K562 (cell line): ENCODE measurements at regions not wholly inside any gene's neighbourhood (a gene's known extent, or its start where the extent isn't known, plus 50 kb on each side); places are given as distances from the start of the nearest gene placed in this dataset.

ENCODE experiments used
- ATAC-seq: fragments of 200-7000 bp; cut with Tn5 transposase; 3 replicates; pipeline ENCODE4 v1.9.1; 2020; ENCODE audit warnings: moderate library complexity
- BruUV-seq: library from RNA; stranded (reverse); fragments of 400-500 nt; replicated peaks from 2 replicates; lab custom pipeline; 2021; lab: Mats Ljungman, UMichigan
- CTCF ChIA-PET: fragments of 300-600 bp; formaldehyde crosslinking; extraction: SDS; loops from one replicate; lab custom pipeline; 2021; ENCODE audit warnings: low intra/inter-chr PET ratio; lab: Yijun Ruan, JAX
- POLR2A ChIA-PET: fragments of 300-600, 350-650 bp; sonication (Branson Sonifier 250); formaldehyde crosslinking; extraction: SDS; loops from one replicate; lab custom pipeline; 2021; ENCODE audit warnings: antibody characterized with exemption, inconsistent platforms; lab: Yijun Ruan, JAX
- DNase-seq, 4 experiments: peaks; one replicate each; pipeline versions ENCODE4 v3.0.0 to v3.0.0-alpha.2; 2011 to 2018; ENCODE audit warnings: low spot score in 3 of 4, mixed read lengths in 3 of 4; ENCODE audit errors: extremely low read depth in 1 of 4
- FAIRE-seq: peaks from 2 replicates; lab custom pipeline; 2011; peaks lifted over from hg19 to GRCh38; lab: Jason Lieb, UNC
- H2AFZ ChIP-seq: 2 replicates; pipeline ENCODE4 v1.6.0; 2011; ENCODE audit warnings: low read depth, low read length, control low read depth, inconsistent platforms
- H3K27ac ChIP-seq: fragments of 200-600 bp; 3 replicates; pipeline ENCODE4 v1.8.0; 2011; ENCODE audit warnings: low read depth, mild to moderate bottlenecking, control low read depth, inconsistent platforms, low read length, moderate library complexity, mixed read lengths; ENCODE audit errors: extremely low read depth
- H3K27me3 ChIP-seq, 2 experiments: fragments of 300-600 bp in 1 of 2; 2 replicates in 1 of 2; 3 replicates in 1 of 2; pipeline versions ENCODE4 v1.6.0 to v1.8.0; 2011; ENCODE audit warnings: inconsistent platforms in 2 of 2, low read length in 2 of 2, mild to moderate bottlenecking in 1 of 2, mixed read lengths in 1 of 2, moderate library complexity in 1 of 2; ENCODE audit not compliant: control insufficient read depth in 2 of 2, insufficient read depth in 2 of 2
- H3K36me3 ChIP-seq: fragments of 300-600 bp; 3 replicates; pipeline ENCODE4 v1.8.0; 2011; ENCODE audit warnings: mild to moderate bottlenecking, low read length, inconsistent platforms; ENCODE audit not compliant: control insufficient read depth, insufficient read depth
- H3K4me1 ChIP-seq, 2 experiments: fragments of 200-600 bp in 1 of 2; replicated peaks in 1 of 2; 2 replicates in 1 of 2; 3 replicates in 1 of 2; pipeline versions ENCODE4 v1.5.1 to v1.8.0; 2011; ENCODE audit warnings: inconsistent platforms in 2 of 2, low read length in 2 of 2, mild to moderate bottlenecking in 1 of 2, mixed read lengths in 1 of 2, moderate library complexity in 1 of 2; ENCODE audit not compliant: control insufficient read depth in 2 of 2, insufficient read depth in 2 of 2
- H3K4me2 ChIP-seq: 2 replicates; pipeline ENCODE4 v1.6.1; 2011; ENCODE audit warnings: low read length, control low read depth, inconsistent platforms, mixed read lengths; ENCODE audit not compliant: insufficient read depth
- H3K4me3 ChIP-seq: fragments of 200-600 bp; sonication (generic), shearing (Covaris generic); 2 replicates; pipeline ENCODE4 v1.5.1; 2016; ENCODE audit warnings: control low read depth, inconsistent platforms
- H3K79me2 ChIP-seq: fragments of 200-600 bp; 3 replicates; pipeline ENCODE4 v1.8.0; 2011; ENCODE audit warnings: low read length, inconsistent platforms; ENCODE audit not compliant: control insufficient read depth, insufficient read depth
- H3K9ac ChIP-seq, 2 experiments: 2 replicates each; pipeline versions ENCODE4 v1.6.0 to v1.6.1; 2011; ENCODE audit warnings: low read depth in 2 of 2, low read length in 2 of 2, control low read depth in 1 of 2, inconsistent platforms in 1 of 2, mild to moderate bottlenecking in 1 of 2, mixed read lengths in 1 of 2; ENCODE audit not compliant: insufficient read depth in 1 of 2
- H3K9me1 ChIP-seq: one replicate; pipeline ENCODE4 v1.6.0; 2011; ENCODE audit warnings: inconsistent platforms, mild to moderate bottlenecking, low read length, moderate library complexity; ENCODE audit not compliant: control insufficient read depth, insufficient read depth
- H3K9me3 ChIP-seq: replicated peaks from 2 replicates; pipeline ENCODE4 v1.5.1; 2011; ENCODE audit warnings: low read depth, low read length, inconsistent platforms; ENCODE audit not compliant: control insufficient read depth, insufficient read depth
- H4K20me1 ChIP-seq: replicated peaks from 2 replicates; pipeline ENCODE4 v1.6.1; 2011; ENCODE audit warnings: low read length, inconsistent platforms, mixed read lengths; ENCODE audit not compliant: control insufficient read depth, insufficient read depth
- CLOCK ChIP-seq: fragments of 250-450 bp; sonication (Bioruptor Pico); IDR thresholded peaks from 2 replicates; pipeline ENCODE4 v1.4.0; 2020; ENCODE audit warnings: mild to moderate bottlenecking, moderate library complexity, borderline replicate concordance
- HINFP ChIP-seq: fragments of 450-650 bp; conservative IDR thresholded peaks from 2 replicates; pipeline ENCODE4 v1.6.1; 2016; ENCODE audit warnings: missing genetic modification characterization, low read depth, mild to moderate bottlenecking, control low read depth, missing compliant biosample characterization
- TEAD4 ChIP-seq, 2 experiments: sonication (generic) in 1 of 2; formaldehyde crosslinking in 1 of 2; IDR thresholded peaks; 2 replicates each; pipeline versions ENCODE4 v1.6.1 to v1.8.0; 2012 to 2022; ENCODE audit warnings: borderline replicate concordance in 1 of 2, inconsistent platforms in 1 of 2, low read length in 1 of 2, mild to moderate bottlenecking in 1 of 2, missing genetic modification reagents in 1 of 2
- ZNF274 ChIP-seq: IDR thresholded peaks from 2 replicates; pipeline ENCODE4 v1.6.1; 2011; ENCODE audit warnings: low read depth, mild to moderate bottlenecking, low read length, moderate library complexity, borderline replicate concordance
- WGBS: fragments of 100-300 bp; shearing (Covaris generic); methylation state at CpG from one replicate; pipeline ENCODE4 v1.1.6; 2016; ENCODE audit warnings: low coverage, mixed read lengths; ENCODE audit not compliant: insufficient coverage; ENCODE audit errors: missing lambda C conversion rate; 5-methylcytosine and 5-hydroxymethylcytosine counted together
- in situ Hi-C: fragments of 300-500 bp; cut with MboI; formaldehyde crosslinking; loops from 4 replicates; pipeline ENCODE4 v1.15.0; 2018; ENCODE audit warnings: inconsistent platforms, mixed read lengths
- intact Hi-C: fragments of 100-400 bp; cut with micrococcal nuclease; formaldehyde crosslinking; loops from 2 replicates; pipeline ENCODE4 v1.14.2; 2022

- no peaks in the 10 kb centered on the region for H3K4me1 ChIP-seq
- no peak overlapping the region for H2AFZ ChIP-seq
- no peak for DNase-seq
- POLR2A ChIA-PET: no interaction called here
- intact Hi-C loops (no loop called here), in situ Hi-C loops (no loop called here)
- no peak overlapping the region for H3K9ac ChIP-seq
- H3K9me3 ChIP-seq: peaks cover 5% of the 10 kb centered on the region; the same call in 1 of the 2 replicates
- WGBS: 85% methylated on average over 4 of the region's 5 CpGs
- H3K79me2 ChIP-seq: no peaks in the 10 kb centered on the region; the same call in 2 of the 3 replicates
- no peak for FAIRE-seq
- no peak overlapping the region for H3K4me2 ChIP-seq
- peaks cover 19% of the 10 kb centered on the region; the same call in 2 of the 3 replicates for H3K36me3 ChIP-seq
- H3K4me3 ChIP-seq: no peak overlapping the region
- H3K27ac ChIP-seq: no peak overlapping the region
- CTCF ChIA-PET: no interaction called here
- no peak for TF ChIP-seq TEAD4 (IDR thresholded peaks at IDR 0.05; ENCODE audit: low read length)
- no peak for TF ChIP-seq TEAD4 (CRISPR knock-in tag; IDR thresholded peaks at IDR 0.05; ENCODE audit: borderline replicate concordance)
- TF ChIP-seq ZNF274: peak; percentile 84
- TF ChIP-seq CLOCK (CRISPR knock-in tag): no peak
- no peak for TF ChIP-seq HINFP (tag)
- no peaks in the 10 kb centered on the region for H3K9me1 ChIP-seq
- H3K27me3 ChIP-seq: no peaks in the 10 kb centered on the region
- no peaks in the 10 kb centered on the region for H4K20me1 ChIP-seq
- BruUV-seq: no TSS peak
- no peak for ATAC-seq
Observed at GRCh38 chr18:73220663-73221062, 352.9 kb upstream of the NETO1 start.
